Urinary bladder (tissue), 3 donors: ENCODE measurements at regions not wholly inside any gene's neighbourhood (a gene's known extent, or its start where the extent isn't known, plus 50 kb on each side); places are given as distances from the start of the nearest gene placed in this dataset.

ENCODE experiments used
- DNase-seq: peaks from one replicate; pipeline ENCODE4 v3.0.0-alpha.2; 2015; ENCODE audit errors: extremely low spot score
- H3K27ac ChIP-seq: one replicate; pipeline ENCODE4 v1.5.1; 2013; ENCODE audit warnings: low read depth, mild to moderate bottlenecking, moderate library complexity
- H3K36me3 ChIP-seq: one replicate; pipeline ENCODE4 v1.6.1; 2013; ENCODE audit warnings: mild to moderate bottlenecking, moderate library complexity; ENCODE audit not compliant: insufficient read depth
- H3K4me1 ChIP-seq: one replicate; pipeline ENCODE4 v1.6.1; 2013; ENCODE audit warnings: mild to moderate bottlenecking, moderate library complexity; ENCODE audit not compliant: insufficient read depth
- H3K4me3 ChIP-seq: one replicate; pipeline ENCODE4 v1.5.1; 2013; ENCODE audit warnings: low read depth, low read length
- WGBS: extraction: QIAGEN DNeasy Blood & Tissue Kit; methylation state at CpG from one replicate; pipeline ENCODE4 v1.1.7; 2013; 5-methylcytosine and 5-hydroxymethylcytosine counted together
- donor health status: healthy with polysubstance abuse.
- donor health status: healthy.

DNA sequence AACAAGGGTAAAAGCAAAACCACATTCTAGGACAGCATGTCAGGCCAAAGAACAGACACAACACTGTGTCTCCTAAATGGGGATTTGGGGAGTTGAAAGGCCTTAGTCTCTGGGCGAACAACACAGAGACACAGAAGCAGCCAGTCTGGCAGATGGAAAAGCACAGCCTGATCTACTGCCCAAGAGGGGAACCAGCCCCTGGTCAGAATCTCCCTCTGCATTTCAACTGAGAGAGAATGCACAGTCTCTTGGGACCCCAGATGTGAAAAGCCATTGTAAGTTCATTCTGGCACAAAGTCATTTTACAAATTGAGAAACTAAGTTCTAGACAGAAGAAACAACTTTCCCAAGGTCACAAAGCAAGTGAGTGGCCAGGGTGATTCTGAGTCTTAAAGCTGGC is 331.7 kb downstream of the TNS1 start:
- H3K4me1 ChIP-seq: no peaks in the 10 kb centered on the region
- H3K27ac ChIP-seq: no peak overlapping the region

DNA sequence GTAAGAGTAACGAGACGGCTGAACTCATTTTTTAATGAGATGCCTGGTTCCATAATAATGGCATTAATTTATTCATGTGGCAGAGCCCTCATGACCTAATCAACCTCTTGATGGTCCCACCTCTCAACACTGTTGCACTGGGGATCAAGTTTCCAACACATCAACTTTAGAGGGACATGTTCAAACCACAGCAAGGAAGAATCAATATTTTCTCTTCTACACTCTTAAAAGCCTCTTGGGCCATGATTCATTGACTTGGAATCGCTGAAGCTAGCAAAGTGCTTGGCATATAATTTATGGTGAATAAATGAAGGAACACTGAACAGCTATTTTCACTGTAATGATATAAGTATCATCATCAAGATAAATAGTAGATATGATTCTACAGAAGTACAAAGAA is 333.0 kb downstream of the TNS1 start:
- WGBS: 92% methylated on average over 3 of the region's 3 CpGs
- DNase-seq: no peak
- no peak overlapping the region for H3K4me3 ChIP-seq

More for the DNA sequence above, 331.7 kb downstream of the TNS1 start:
- H3K36me3 ChIP-seq: no peaks in the 10 kb centered on the region
- WGBS: 87% methylated on average over 1 of the region's 1 CpG
- no peak for DNase-seq
- no peak overlapping the region for H3K4me3 ChIP-seq

DNA sequence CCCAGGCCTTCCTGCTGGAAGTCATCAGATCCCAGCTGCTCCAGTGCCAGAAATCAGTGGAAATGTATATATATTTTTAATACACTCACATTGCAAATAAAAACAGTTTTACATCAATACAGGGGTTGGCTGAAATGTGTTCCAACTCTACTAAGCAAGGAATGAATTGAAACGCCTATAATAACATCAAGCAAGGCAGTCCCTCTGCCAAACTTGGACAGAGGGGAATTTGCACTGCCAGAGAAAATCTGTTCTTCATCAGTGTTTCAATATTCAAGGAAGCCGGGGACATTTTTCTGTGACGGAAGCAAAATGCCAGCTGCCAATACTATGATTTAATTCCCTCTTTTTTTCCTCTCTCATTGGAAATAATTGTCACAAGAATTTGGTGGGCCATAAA is 335.3 kb downstream of the TNS1 start:
- WGBS: 26% methylated on average over 3 of the region's 3 CpGs
- Histone ChIP-seq H3K36me3 (no peaks in the 10 kb centered on the region), H3K4me3 (no peak overlapping the region), H3K27ac (no peak overlapping the region), H3K4me1 (no peaks in the 10 kb centered on the region)
- DNase-seq: peak; percentile 56

More for the DNA sequence above, 333.0 kb downstream of the TNS1 start:
- no peaks in the 10 kb centered on the region for H3K36me3 ChIP-seq
- H3K27ac ChIP-seq: no peak overlapping the region
- H3K4me1 ChIP-seq: no peaks in the 10 kb centered on the region

DNA sequence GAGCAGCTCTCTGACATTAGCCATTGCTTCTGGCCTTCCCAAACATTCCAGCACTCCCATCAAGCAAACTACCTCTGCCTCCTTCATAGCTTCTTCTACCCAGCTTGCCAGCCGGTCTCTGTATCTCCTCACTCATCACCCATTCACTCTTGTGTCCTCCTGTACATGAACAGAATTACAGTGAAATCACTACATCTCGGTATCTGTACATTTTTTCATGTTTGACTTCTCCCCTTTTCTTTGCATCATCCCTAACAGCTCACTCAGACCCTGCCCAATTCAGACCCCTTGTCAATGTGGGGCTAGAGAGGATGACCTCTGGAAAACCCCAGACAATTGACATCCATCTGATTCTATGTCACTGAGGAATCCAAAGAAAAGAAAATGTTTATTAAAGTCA is 335.8 kb downstream of the TNS1 start:
- 68% methylated on average over 2 of the region's 2 CpGs for WGBS
- no peaks in the 10 kb centered on the region for H3K4me1 ChIP-seq
- no peak overlapping the region for H3K4me3 ChIP-seq
- H3K36me3 ChIP-seq: no peaks in the 10 kb centered on the region
- DNase-seq: no peak
- no peak overlapping the region for H3K27ac ChIP-seq

DNA sequence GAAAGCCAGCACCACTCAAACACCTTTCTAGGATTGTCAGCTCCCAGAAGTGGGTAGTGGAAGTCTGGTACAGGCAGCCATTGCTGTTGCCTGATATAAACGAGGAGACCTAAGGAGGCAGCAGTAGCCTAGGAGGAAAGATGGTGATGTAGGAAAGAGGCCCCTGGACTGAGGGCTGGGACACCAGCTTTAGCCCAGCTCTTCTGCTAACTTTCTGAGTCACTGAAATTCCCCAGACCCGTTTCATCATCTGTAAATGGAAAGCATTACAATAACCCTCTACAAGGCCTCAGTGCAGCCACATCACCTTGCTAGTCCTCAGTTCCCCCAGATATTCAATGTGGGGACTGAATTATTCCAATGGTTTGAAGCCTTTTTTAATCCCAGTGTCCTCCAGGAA is 336.5 kb downstream of the TNS1 start:
- WGBS: 69% methylated on average over 2 of the region's 2 CpGs
- Histone ChIP-seq H3K36me3 (no peaks in the 10 kb centered on the region), H3K4me3 (no peak overlapping the region), H3K27ac (no peak overlapping the region), H3K4me1 (no peaks in the 10 kb centered on the region)
- no peak for DNase-seq

DNA sequence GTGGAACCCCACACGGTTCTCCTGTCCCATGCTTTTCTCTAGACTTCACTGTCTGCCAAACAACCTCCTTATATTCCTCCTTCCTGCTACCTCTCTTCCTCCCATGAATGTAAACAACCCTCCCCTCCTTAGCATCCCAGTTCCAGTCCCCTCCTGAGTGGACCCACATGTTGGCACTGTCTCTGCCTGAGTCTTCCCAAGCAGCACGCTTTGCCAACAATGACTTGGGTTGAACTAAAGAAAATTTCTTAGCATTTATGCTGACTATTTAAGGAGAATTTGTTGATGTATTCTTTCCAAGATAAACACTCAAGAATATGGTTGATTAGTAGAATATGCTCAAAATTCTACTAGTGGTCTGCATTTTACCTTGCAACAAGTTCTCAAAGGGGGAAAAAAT is 338.0 kb downstream of the TNS1 start:
- H3K36me3 ChIP-seq: no peaks in the 10 kb centered on the region
- peaks cover 1% of the 10 kb centered on the region for H3K4me1 ChIP-seq
- no peak for DNase-seq
- WGBS: 56% methylated on average over 2 of the region's 2 CpGs
- H3K4me3 ChIP-seq: no peak overlapping the region
- H3K27ac ChIP-seq: no peak overlapping the region

DNA sequence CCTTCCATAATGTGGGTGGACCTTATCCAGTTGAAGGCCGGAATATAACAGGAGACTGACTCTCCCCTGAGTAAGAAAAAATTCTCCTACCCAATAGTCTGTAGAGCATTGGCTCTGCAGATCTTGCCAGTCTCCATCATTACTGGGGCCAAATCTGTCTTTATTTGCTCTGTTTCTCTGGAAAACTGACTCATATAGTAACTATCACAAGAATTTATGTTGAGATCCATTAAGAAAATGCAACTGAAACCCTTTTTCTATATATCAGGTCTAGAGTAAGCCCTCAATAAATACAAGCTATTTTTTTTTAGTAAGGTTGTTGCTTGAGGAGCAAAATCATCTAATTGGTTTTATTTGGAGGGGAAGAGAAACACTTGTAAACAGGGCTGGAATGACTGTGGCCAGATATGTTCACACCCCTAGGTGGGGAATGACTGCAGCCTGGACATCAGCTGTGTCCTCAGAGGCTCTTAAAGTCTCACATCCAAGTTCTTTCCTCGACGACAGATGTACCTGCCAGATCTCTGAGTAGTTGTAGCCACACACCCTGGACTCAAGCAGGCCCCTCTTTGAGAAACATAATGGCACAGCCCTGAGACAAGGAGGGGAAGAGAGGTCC is 339.7 kb downstream of the TNS1 start:
- 79% methylated on average over 3 of the region's 3 CpGs for WGBS
- Histone ChIP-seq H3K4me3 (no peak overlapping the region), H3K27ac (no peak overlapping the region), H3K36me3 (no peaks in the 10 kb centered on the region), H3K4me1 (peaks cover 1% of the 10 kb centered on the region)
- DNase-seq: no peak

DNA sequence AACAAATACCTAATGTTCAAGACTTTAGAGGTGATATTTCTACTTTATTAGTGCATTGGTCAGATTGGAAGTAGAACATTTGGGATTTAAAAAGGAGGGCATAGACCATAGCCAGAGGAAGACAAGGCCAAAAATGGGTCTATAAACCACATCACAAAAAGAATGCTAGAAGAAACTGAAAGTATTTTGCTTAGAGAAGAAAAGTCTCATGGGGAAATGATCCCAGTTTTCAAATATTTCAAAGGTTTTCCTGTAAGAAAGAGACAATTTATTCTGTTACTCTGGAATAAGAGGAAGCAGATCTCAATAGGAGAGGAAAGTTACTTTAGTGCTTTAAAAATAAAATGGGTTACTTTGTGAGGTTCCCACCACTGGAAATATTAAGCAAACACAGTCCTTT is 341.4 kb downstream of the TNS1 start:
- Histone ChIP-seq H3K27ac (peak overlapping the region; percentile 43), H3K4me1 (peaks cover 1% of the 10 kb centered on the region), H3K36me3 (no peaks in the 10 kb centered on the region), H3K4me3 (no peak overlapping the region)
- DNase-seq: no peak

DNA sequence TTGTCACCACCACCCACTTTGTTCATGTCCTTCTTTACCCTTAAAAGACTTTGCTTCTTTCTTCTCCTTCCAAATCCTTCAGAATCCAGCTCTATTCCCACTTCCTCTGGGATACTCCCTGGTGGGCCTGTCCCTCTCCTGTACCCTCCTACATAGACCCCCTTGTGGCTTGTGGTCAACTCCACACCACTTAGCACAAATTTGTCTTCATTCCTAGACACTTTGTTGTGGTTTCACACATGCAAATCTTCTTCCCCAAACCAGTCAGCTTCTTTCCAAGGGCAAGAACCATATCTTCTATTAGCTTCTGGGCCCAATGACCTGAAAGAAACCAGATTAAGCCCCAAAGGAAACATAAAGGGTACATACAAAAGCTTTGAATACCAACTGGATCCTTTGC is 342.4 kb downstream of the TNS1 start:
- Histone ChIP-seq H3K36me3 (no peaks in the 10 kb centered on the region), H3K4me1 (peaks cover 1% of the 10 kb centered on the region)
- DNase-seq: no peak

DNA sequence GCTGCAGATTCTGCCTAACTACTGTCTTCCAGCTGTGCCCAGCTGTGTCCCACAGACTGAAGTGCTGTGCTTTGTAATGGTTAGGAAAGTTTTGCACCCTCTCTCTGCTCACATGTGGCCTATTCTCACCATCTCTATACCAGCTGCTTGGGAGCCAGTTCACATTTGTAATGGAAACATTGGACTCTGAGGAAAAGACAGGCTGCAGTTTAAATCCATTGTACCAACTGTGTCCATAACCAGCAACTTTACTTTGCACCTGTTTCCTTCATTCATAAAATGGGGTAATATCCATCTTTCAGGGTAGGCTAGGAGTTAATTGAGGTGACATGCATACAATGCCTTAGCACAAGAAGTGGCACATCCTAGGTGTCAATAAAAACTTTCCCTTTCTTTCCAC is 344.0 kb downstream of the TNS1 start:
- Histone ChIP-seq H3K4me3 (no peak overlapping the region), H3K4me1 (peaks cover 1% of the 10 kb centered on the region), H3K27ac (no peak overlapping the region), H3K36me3 (no peaks in the 10 kb centered on the region)
- no peak for DNase-seq

More for the DNA sequence above, 342.4 kb downstream of the TNS1 start:
- Histone ChIP-seq H3K4me3 (no peak overlapping the region), H3K27ac (no peak overlapping the region)

DNA sequence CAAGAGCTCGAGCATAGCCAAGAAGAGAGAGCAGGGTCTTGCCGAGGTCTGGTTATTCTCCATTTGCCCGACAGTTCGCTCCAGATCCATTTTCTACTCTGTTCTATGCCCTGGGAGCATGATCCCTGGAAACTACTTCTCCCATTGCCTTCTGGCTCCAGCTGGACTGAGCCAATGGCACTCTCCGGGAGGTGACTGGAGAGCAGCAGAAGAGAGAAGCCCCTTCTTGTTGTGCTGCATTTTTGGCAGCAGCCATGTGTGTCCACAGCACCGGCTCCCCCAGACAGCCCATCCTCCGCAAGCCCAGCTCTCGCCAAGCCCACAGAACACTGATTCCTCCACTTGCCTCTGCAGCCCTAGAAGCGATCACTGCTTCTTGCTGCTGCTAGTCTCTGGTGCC is 345.5 kb downstream of the TNS1 start:
- Histone ChIP-seq H3K27ac (peak overlapping the region; percentile 56), H3K36me3 (no peaks in the 10 kb centered on the region), H3K4me3 (no peak overlapping the region), H3K4me1 (peaks cover 1% of the 10 kb centered on the region)
- WGBS: 92% methylated on average over 9 of the region's 9 CpGs
- DNase-seq: no peak

DNA sequence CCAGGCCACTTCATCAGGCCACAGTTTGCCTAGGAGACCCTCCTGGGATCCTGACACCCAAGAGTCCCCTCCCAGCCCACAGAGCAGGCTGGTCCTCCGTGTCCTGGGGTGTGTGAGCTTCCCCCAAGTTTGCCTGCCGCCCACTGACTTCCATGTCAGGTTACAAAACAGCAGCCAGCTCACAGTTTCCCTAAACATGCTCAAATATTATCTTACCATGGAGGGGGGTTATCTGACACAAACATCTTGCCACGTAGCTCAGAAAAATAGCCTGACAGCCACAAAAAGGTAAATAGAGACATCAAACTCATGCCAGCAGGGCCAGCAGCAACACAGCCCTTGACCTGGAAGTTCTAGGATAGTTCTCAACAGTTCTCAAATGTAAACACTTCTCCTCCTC is 346.5 kb downstream of the TNS1 start:
- Histone ChIP-seq H3K4me1 (peaks cover 1% of the 10 kb centered on the region), H3K36me3 (no peaks in the 10 kb centered on the region), H3K27ac (no peak overlapping the region), H3K4me3 (no peak overlapping the region)
- DNase-seq: no peak
- 68% methylated on average over 3 of the region's 3 CpGs for WGBS

DNA sequence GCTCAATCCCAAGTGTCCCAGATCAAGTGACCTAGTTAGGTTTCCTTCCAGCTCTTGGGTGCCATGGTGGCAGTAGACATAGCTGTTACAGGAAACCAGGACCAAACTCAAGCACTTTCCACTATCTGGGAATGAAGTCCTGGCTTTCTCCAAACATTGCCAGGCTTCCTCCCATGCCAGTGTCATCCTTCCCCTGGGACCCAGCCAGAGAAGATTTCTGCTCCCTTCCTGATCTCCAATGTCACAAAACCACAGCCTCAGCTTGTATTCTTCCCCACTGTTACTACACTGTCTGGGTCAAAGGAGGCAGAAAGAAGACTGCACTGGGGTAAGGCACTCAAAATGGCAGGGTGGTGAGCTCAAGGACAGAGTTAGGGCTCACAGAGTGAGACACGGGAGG is 347.1 kb downstream of the TNS1 start:
- DNase-seq: no peak
- Histone ChIP-seq H3K36me3 (no peaks in the 10 kb centered on the region), H3K4me1 (peaks cover 1% of the 10 kb centered on the region), H3K4me3 (no peak overlapping the region), H3K27ac (no peak overlapping the region)
- 98% methylated on average over 1 of the region's 1 CpG for WGBS

DNA sequence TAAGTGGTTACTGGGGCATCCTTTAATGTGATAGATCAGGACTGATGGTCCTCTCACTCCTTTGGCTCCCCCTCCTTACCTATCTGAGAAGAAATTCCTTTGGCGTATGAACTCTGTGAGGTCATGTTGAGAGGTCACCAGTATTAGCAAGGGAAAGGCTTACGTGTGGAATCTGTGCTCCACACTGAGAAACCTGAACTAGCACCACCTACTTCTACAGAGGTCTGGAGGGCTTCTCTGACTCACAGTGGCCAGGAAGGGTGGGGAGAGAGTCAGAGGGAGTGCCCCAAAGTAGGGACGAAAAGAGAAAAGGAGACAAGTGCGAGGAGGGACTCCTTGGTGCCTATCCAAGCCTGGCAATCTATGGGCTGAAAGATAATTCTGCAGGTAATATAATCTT is 348.6 kb downstream of the TNS1 start:
- H3K4me1 ChIP-seq: no peaks in the 10 kb centered on the region
- H3K36me3 ChIP-seq: no peaks in the 10 kb centered on the region
- WGBS: 91% methylated on average over 4 of the region's 4 CpGs
- DNase-seq: no peak
- H3K4me3 ChIP-seq: no peak overlapping the region
- H3K27ac ChIP-seq: no peak overlapping the region
